DND-41 (cell line): ENCODE measurements at regions not wholly inside any gene's neighbourhood (a gene's known extent, or its start where the extent isn't known, plus 50 kb on each side); places are given as distances from the start of the nearest gene placed in this dataset.

Source experiments
- CTCF ChIP-seq: IDR thresholded peaks from 2 replicates; pipeline ENCODE4 v1.5.1; 2012; ENCODE audit warnings: borderline replicate concordance, low read length, moderate library complexity, mild to moderate bottlenecking; ENCODE audit not compliant: poor library complexity, severe bottlenecking; ENCODE audit errors: extremely low read depth
- EZH2 ChIP-seq: IDR thresholded peaks from 3 replicates; pipeline ENCODE4 v1.6.1; 2012; ENCODE audit warnings: borderline replicate concordance, low read depth, mild to moderate bottlenecking, moderate library complexity, low read length, inconsistent platforms; ENCODE audit not compliant: severe bottlenecking

- TF ChIP-seq CTCF (no peak), EZH2 (no peak)
Measured at GRCh38 chr1:221636096-221636495, 105.8 kb downstream of the DUSP10 start.
